GM12801 (cell line): ENCODE measurements at regions not wholly inside any gene's neighbourhood (a gene's known extent, or its start where the extent isn't known, plus 50 kb on each side); places are given as distances from the start of the nearest gene placed in this dataset.

Experiments used
- CTCF ChIP-seq: IDR thresholded peaks from one replicate; pipeline ENCODE4 v1.5.1; 2011; ENCODE audit warnings: control low read depth; ENCODE audit not compliant: insufficient read length; ENCODE audit errors: extremely low read depth

- TF ChIP-seq CTCF: no peak
Observed at GRCh38 chr22:25353516-25354445, 134.3 kb downstream of the CRYBB2 start.

GRCh38 chr22:25354456-25354855 lies 135.0 kb downstream of the CRYBB2 start:
- no peak for TF ChIP-seq CTCF

GRCh38 chr22:25357132-25357455 lies 137.7 kb downstream of the CRYBB2 start:
- no peak for TF ChIP-seq CTCF

GRCh38 chr22:25357606-25358420 lies 138.4 kb downstream of the CRYBB2 start:
- TF ChIP-seq CTCF: no peak

DNA sequence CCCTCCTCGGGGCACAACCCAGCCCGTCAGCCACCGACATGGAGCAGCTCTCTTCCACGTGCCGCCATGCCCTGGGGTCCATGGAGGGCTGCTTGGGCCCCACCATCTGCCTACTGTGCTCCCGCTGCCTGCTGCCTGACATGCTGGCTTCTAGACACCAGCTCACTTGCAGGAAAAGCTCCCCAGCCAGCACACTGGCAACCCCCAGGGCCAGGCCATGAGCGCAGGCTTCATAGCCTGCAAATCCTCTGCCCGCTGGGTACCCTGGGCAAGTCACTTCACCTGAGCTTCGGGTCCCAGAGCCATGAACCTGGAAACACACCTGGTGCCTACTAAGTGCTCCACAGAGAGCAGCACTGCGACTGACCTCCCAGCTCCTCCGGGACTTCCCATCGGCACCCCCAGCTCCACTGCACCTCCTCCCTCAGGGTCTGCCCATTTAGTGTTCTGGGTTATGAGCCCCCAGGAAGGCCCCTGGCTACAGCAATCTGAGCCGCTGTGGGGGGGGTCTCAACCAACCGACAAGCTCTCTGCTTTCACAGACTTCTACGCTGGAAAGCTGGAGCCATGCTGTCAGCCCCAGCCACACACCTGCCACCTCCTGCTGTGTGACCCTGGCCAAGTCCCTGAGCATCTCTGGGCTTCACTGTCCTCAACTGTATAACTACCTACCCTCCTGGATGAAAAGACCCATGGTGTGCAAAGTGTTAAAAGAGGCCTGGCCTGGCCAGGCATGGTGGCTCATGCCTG lies 139.2 kb downstream of the CRYBB2 start:
- TF ChIP-seq CTCF: no peak

DNA sequence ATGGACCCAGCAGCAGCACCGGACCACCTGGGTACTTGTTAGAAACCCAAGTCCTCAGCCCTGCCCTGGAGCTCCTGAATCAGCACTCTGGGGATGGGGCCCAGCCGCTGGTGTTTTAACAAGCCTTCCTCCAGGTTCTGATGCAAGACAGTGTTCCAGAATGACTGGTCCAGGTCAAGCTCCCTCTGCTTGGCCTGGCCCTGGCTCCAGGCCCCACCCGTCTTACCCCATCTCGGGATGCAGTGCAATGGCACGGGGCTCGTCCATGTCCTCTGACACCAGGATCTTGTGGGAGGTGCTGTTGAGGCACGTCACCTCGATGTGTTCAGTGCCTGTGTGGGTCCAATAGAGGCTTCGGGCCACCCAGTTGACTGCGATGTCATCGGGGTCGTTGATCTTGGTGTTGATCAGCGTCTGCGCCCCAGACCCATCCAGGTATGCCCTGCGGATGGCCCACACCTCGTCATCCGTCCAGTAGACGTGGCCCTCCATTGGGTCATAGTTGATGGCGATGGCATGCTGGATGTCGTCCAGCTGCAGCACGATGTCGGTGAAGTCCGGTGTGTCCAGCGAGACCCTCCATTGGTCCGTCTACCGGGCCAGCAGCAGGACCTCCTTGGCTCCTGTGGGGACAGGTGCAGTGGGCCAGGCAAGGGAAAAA lies 140.3 kb downstream of the CRYBB2 start:
- TF ChIP-seq CTCF: no peak
